ENCODE measurements at regions not wholly inside any gene's neighbourhood (a gene's known extent, or its start where the extent isn't known, plus 50 kb on each side); places are given as distances from the start of the nearest gene placed in this dataset.

GRCh38 chr18:27621236-27621890 is 436.3 kb upstream of the CHST9 start:
- Mint-ChIP-seq H3K9me3 (no peaks in the 10 kb centered on the region), H3K36me3 (ENCODE audit: insufficient read depth in 1 of 3, low read depth in 3 of 3) (peaks cover 0 to 1% (median 0%) of the 10 kb centered on the region in 3 experiments; a peak in 2 of 7 replicates), H3K4me1 (peaks cover 1 to 3% of the 10 kb centered on the region in 2 experiments; a peak in 3 of 4 replicates), H3K4me3 (no peak overlapping the region), H3K27ac (no peak overlapping the region), H3K27me3 (ENCODE audit: low read depth) (no peaks in the 10 kb centered on the region)
- H2BK120ac ChIP-seq (ENCODE audit: low read depth, low read length, poor library complexity, severe bottlenecking): no peak overlapping the region
- H3K23me2 ChIP-seq (ENCODE audit: insufficient read length, low read depth, low read length, poor library complexity, severe bottlenecking): no peaks in the 10 kb centered on the region
- no peak overlapping the region for H3K27ac ChIP-seq (ENCODE audit: insufficient read length, low read depth, low read length)
- no peak overlapping the region for H3K4me2 ChIP-seq (ENCODE audit: insufficient read depth, insufficient read length, low read length)
- no peak overlapping the region for H4K5ac ChIP-seq (ENCODE audit: insufficient read length, low read depth, low read length)
- H2AFZ ChIP-seq (ENCODE audit: low read length): no peak overlapping the region
- H3K9me3 ChIP-seq (ENCODE audit: control insufficient read depth, low read depth, low read length): no peaks in the 10 kb centered on the region
- no peak overlapping the region for H3K18ac ChIP-seq (ENCODE audit: insufficient read length, low read depth, low read length)
- no peak overlapping the region for H2BK20ac ChIP-seq (ENCODE audit: low read depth, low read length, poor library complexity, severe bottlenecking)
- H3K4ac ChIP-seq (ENCODE audit: low read depth, low read length): no peak overlapping the region
- TF ChIP-seq CTCF (conservative IDR thresholded peaks at IDR 0.05): no peak
- no peaks in the 10 kb centered on the region for H3K27me3 ChIP-seq (ENCODE audit: insufficient read depth, low read length)
- no peak overlapping the region for H2BK12ac ChIP-seq (ENCODE audit: insufficient read length, low read depth, low read length)
- H4K20me1 ChIP-seq (ENCODE audit: control insufficient read depth, insufficient read depth, insufficient read length): no peaks in the 10 kb centered on the region
- H2AK5ac ChIP-seq (ENCODE audit: insufficient read length, low read length): no peak overlapping the region
- no peaks in the 10 kb centered on the region for H3K4me1 ChIP-seq (ENCODE audit: insufficient read depth, low read length)
- no peak overlapping the region for H3T11ph ChIP-seq (ENCODE audit: low read length)
- H3K14ac ChIP-seq (ENCODE audit: insufficient read depth, low read length): no peak overlapping the region
- H4K91ac ChIP-seq (ENCODE audit: insufficient read length, low read depth, low read length): no peak overlapping the region
- H3K56ac ChIP-seq (ENCODE audit: insufficient read length, low read depth, low read length): no peak overlapping the region
- no CpG with 5 or more reads among the region's 2 CpGs for WGBS (ENCODE audit: extremely low coverage, insufficient read length, low lambda C conversion rate)
- H4K8ac ChIP-seq (replicated peaks; ENCODE audit: insufficient read length, low read depth, low read length): no peak overlapping the region
- H3K9ac ChIP-seq (ENCODE audit: extremely low read depth, insufficient read length, low read length): no peak overlapping the region
- H3K23ac ChIP-seq (ENCODE audit: insufficient read length, low read depth, low read length): no peak overlapping the region
- no peak overlapping the region for H2BK15ac ChIP-seq (ENCODE audit: low read depth, low read length)
- no peaks in the 10 kb centered on the region for H3K79me1 ChIP-seq (ENCODE audit: insufficient read depth, low read depth, low read length, poor library complexity, severe bottlenecking)
- H3K79me2 ChIP-seq (ENCODE audit: insufficient read depth, low read length): no peaks in the 10 kb centered on the region
- no peak for DNase-seq
- no peak overlapping the region for H2BK5ac ChIP-seq (ENCODE audit: insufficient read length, low read length)
